K562 (cell line): ENCODE measurements at regions not wholly inside any gene's neighbourhood (a gene's known extent, or its start where the extent isn't known, plus 50 kb on each side); places are given as distances from the start of the nearest gene placed in this dataset.
A peak's percentile ranks its signal among the peaks of the same experiment; 100 is the strongest.

Source experiments
- ARNT ChIP-seq, 2 experiments: fragments of 450-650 bp; IDR thresholded peaks; 2 replicates each; pipeline ENCODE4 v1.6.1; 2016; ENCODE audit warnings: mild to moderate bottlenecking in 1 of 2
- CHD2 ChIP-seq: IDR thresholded peaks from 2 replicates; pipeline ENCODE4 v1.6.1; 2011; ENCODE audit warnings: low read depth, low read length
- HDAC1 ChIP-seq, 2 experiments: fragments of 450-650 bp; IDR thresholded peaks; 2 replicates each; pipeline ENCODE4 v1.6.1; 2016 to 2017; ENCODE audit warnings: inconsistent platforms in 1 of 2, mild to moderate bottlenecking in 1 of 2, moderate library complexity in 1 of 2
- HNRNPL ChIP-seq: fragments of 200-400 bp; formaldehyde crosslinking; IDR thresholded peaks from 2 replicates; pipeline ENCODE4 v1.6.1; 2017; ENCODE audit warnings: low read depth, mild to moderate bottlenecking, low read length
- JUN ChIP-seq, 2 experiments: sonication (generic) in 1 of 2; formaldehyde crosslinking in 1 of 2; IDR thresholded peaks; 2 replicates each; pipeline versions ENCODE4 v1.6.1 to v1.8.0; 2012 to 2022; ENCODE audit warnings: borderline replicate concordance in 2 of 2, mild to moderate bottlenecking in 2 of 2, improper control_type of control experiment in 1 of 2, low read depth in 1 of 2, low read length in 1 of 2, missing genetic modification reagents in 1 of 2
- LARP7 ChIP-seq: fragments of 450-650 bp; IDR thresholded peaks from 2 replicates; pipeline ENCODE4 v1.6.1; 2016
- MGA ChIP-seq: fragments of 450-650 bp; IDR thresholded peaks from 2 replicates; pipeline ENCODE4 v1.6.1; 2016; ENCODE audit warnings: mild to moderate bottlenecking, moderate library complexity
- RBM25 ChIP-seq: fragments of 200-400 bp; formaldehyde crosslinking; IDR thresholded peaks from 2 replicates; pipeline ENCODE4 v1.6.1; 2018; ENCODE audit warnings: low read length, low read depth, moderate library complexity; ENCODE audit not compliant: severe bottlenecking
- TRIM24 ChIP-seq, 2 experiments: fragments of 450-650 bp; IDR thresholded peaks; 2 replicates each; pipeline ENCODE4 v1.6.1; 2016
- YY1 ChIP-seq, 3 experiments: IDR thresholded peaks; 2 replicates each; pipeline ENCODE4 v1.6.1; 2011; ENCODE audit warnings: low read length in 2 of 3, mild to moderate bottlenecking in 2 of 3, moderate library complexity in 2 of 3, borderline replicate concordance in 1 of 3, control low read depth in 1 of 3, low read depth in 1 of 3; ENCODE audit not compliant: insufficient read depth in 3 of 3, insufficient replicate concordance in 2 of 3, control insufficient read depth in 1 of 3, insufficient read length in 1 of 3; ENCODE audit errors: extremely low read depth in 1 of 3
- ZBTB2 ChIP-seq: fragments of 450-650 bp; IDR thresholded peaks from 2 replicates; pipeline ENCODE4 v1.6.1; 2016; ENCODE audit warnings: antibody characterized with exemption
- ZNF316 ChIP-seq: fragments of 450-650 bp; IDR thresholded peaks from 2 replicates; pipeline ENCODE4 v1.6.1; 2016

- peak; percentile 67 for TF ChIP-seq MGA
- TF ChIP-seq ARNT (IDR thresholded peaks at IDR 0.05): peak in 1 of 2 experiments; percentile 48; a peak in 1 of 4 replicates
- TF ChIP-seq HNRNPL: no peak
- TF ChIP-seq JUN (IDR thresholded peaks at IDR 0.05; ENCODE audit: borderline replicate concordance, low read depth, low read length): no peak
- no peak for TF ChIP-seq JUN (CRISPR knock-in tag; IDR thresholded peaks at IDR 0.05; ENCODE audit: borderline replicate concordance)
- peak; percentile 4 for TF ChIP-seq RBM25
- TF ChIP-seq ZNF316: peak; percentile 55
- 0 out of 4 replicates have a peak, but pooled peaks of 1 of the 2 experiments have one; percentile 29 for TF ChIP-seq HDAC1 (IDR thresholded peaks at IDR 0.05)
- TF ChIP-seq CHD2: peak; percentile 92
- peak; percentile 38; the same call in 1 of the 2 replicates for TF ChIP-seq ZBTB2
- TF ChIP-seq TRIM24 (IDR thresholded peaks at IDR 0.05): 0 out of 4 replicates have a peak, but pooled peaks of 1 of the 2 experiments have one; percentile 17
- TF ChIP-seq YY1 (IDR thresholded peaks at IDR 0.05; ENCODE audit: borderline replicate concordance in 1 of 3, control insufficient read depth in 1 of 3, extremely low read depth in 1 of 3, insufficient read depth in 3 of 3, insufficient read length in 1 of 3, insufficient replicate concordance in 2 of 3, low read depth in 1 of 3, low read length in 2 of 3): peak in 1 of 3 experiments; percentile 12
- TF ChIP-seq LARP7: peak; percentile 64; the same call in 1 of the 2 replicates
Measured at GRCh38 chr7:152553671-152554317, 118.0 kb upstream of the KMT2C start (continued).
